Fibroblast of mammary gland (primary cell): ENCODE measurements at regions not wholly inside any gene's neighbourhood (a gene's known extent, or its start where the extent isn't known, plus 50 kb on each side); places are given as distances from the start of the nearest gene placed in this dataset.

Source experiments
- DNase-seq: peaks from one replicate; pipeline ENCODE4 v3.0.0-alpha.2; 2010; ENCODE audit warnings: low read depth
- H3K4me3 ChIP-seq: 2 replicates; pipeline ENCODE4 v1.5.1; 2011; ENCODE audit warnings: low read depth, mild to moderate bottlenecking, low read length, moderate library complexity; ENCODE audit not compliant: control insufficient read depth
- CTCF ChIP-seq: conservative IDR thresholded peaks from 2 replicates; pipeline ENCODE4 v1.5.1; 2011; ENCODE audit warnings: low read depth, low read length, inconsistent platforms; ENCODE audit not compliant: control insufficient read depth, insufficient read depth

DNA sequence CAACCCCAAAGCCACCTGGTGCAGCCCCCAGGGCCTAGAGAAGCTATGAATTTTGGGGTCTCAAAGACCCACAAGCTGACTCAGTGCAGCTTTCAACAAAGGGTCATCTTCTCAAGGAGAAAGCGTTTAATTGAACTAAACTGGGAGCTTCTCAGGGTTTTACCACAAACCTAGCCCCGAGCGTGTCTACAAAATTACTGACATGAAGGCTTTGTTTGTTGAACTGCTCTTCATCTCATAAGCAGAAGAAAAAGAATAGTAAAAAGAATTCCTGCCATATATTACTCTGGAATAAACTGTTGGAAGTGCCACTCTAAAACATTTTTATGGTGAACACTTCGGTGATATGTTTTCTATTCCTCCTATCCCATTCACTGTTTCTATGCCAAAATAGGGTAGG lies 50.8 kb upstream of the INCENP start:
- TF ChIP-seq CTCF, result no peak
- no peak overlapping the region for H3K4me3 ChIP-seq
- DNase-seq, result no peak

DNA sequence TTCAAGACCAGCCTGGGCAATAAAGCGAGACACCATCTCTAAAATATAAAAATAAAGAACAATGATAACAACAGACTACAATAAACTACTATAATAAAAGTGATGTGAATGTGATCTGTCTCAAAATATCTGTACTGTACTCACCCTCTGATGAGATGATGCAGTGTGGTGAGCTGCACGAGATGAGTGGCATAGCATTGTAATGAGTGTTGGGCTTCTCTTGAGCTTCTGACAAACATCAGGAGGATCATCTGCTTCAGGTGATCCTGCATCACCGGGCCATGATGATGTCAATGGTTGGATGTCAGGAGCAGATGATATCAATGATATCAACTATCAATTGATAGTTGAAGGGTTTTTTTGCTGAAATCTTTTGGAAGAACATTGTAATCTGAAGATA lies 52.4 kb upstream of the INCENP start:
- H3K4me3 ChIP-seq, result no peak overlapping the region
- no peak for TF ChIP-seq CTCF
- peak; percentile 29 for DNase-seq

DNA sequence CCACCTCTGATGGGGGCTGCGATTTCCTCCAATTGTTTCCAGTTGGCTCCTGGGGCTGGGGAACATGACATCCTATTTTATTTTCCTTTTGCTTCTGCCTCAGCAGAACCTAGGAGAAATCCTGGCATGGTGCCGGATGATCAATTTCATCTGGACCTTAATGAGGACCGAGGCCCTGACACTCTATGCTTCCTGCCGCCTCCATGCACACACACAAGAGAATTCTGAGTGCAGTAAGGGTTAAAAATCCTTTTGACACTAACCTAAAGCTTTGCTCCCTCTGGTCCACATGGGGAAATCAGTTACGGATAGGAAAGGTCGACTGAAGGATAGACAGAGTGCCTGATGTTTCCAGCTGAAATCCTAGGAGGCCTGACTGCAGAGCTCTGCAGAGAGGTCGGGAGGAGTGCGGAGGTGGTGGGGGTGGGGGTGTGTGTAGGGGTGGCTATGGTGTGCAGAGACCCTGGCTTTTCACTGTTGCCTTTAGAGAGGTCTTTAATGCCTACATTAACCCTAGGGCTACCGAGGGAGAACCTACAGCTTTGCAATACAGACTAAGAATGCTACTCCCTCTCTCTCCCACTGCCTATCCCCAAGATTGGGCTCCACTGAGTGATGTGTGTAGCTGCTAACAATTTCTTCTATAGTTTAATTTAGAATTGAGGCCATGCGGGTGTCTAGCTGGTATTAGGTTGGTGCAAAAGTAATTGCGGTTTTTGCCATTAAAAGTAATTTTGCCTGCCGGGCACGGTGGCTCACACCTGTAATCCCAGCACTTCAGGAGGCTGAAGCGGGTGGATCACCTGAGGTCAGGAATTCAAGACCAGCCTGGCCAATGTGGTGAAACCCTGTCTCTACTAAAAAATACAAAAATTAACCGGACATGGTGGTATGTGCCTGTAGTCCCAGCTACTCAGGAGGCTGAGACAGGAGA lies 53.6 kb upstream of the INCENP start:
- peak; percentile 37 for DNase-seq

DNA sequence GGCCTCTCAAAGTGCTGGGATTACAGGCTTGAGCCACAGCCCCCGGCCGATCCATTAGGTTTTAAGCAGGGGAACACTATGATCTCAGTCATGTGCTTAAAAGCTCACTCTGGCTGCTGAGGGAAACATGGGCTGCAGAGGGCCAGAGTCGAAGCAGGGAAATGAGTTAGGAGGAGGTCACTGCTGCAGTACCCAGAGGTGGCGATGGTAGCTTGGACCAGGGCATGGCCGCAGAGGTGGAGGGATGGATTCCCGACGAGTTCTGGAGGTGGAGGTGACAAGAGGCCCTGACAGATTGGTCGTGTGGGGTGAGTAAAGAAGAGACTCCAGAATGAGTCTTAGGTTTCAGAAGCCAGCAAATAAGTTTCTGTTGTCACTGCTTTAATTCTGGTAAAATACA lies 54.4 kb upstream of the INCENP start:
- no peak overlapping the region for H3K4me3 ChIP-seq
- DNase-seq, result no peak
- no peak for TF ChIP-seq CTCF

More for the DNA sequence above, 53.6 kb upstream of the INCENP start:
- no peak overlapping the region for H3K4me3 ChIP-seq
- TF ChIP-seq CTCF, result no peak

GRCh38 chr11:62068730-62069129 lies 55.1 kb upstream of the INCENP start:
- no peak overlapping the region for H3K4me3 ChIP-seq
- no peak for TF ChIP-seq CTCF
- no peak for DNase-seq

- TF ChIP-seq CTCF, result no peak
- H3K4me3 ChIP-seq, result no peak overlapping the region
- no peak for DNase-seq
Observed at GRCh38 chr11:62067741-62068140, 56.1 kb upstream of the INCENP start.
